H1 (cell line): ENCODE measurements at regions not wholly inside any gene's neighbourhood (a gene's known extent, or its start where the extent isn't known, plus 50 kb on each side); places are given as distances from the start of the nearest gene placed in this dataset.

Experiments
- EP300 ChIP-seq, 2 experiments: IDR thresholded peaks; 1 replicate in 1 of 2; 2 replicates in 1 of 2; pipeline ENCODE4 v1.6.1; 2011 to 2012; ENCODE audit warnings: low read depth in 2 of 2, low read length in 2 of 2, mild to moderate bottlenecking in 2 of 2, borderline replicate concordance in 1 of 2, inconsistent platforms in 1 of 2, moderate library complexity in 1 of 2
- EZH2 ChIP-seq: fragments of 200-600 bp; sonication (generic); IDR thresholded peaks from 2 replicates; pipeline ENCODE4 v1.7.1; 2012; ENCODE audit warnings: low read depth, mild to moderate bottlenecking, moderate library complexity, low read length, inconsistent platforms; ENCODE audit not compliant: severe bottlenecking
- HDAC2 ChIP-seq, 2 experiments: fragments of 300-600 bp in 1 of 2; sonication (generic) in 1 of 2; IDR thresholded peaks; 2 replicates each; pipeline ENCODE4 v1.6.1; 2011 to 2012; ENCODE audit warnings: low read depth in 2 of 2, low read length in 2 of 2, mild to moderate bottlenecking in 2 of 2, moderate library complexity in 2 of 2, borderline replicate concordance in 1 of 2, inconsistent platforms in 1 of 2
- HDAC6 ChIP-seq: IDR thresholded peaks from one replicate; pipeline ENCODE4 v1.7.1; 2012; ENCODE audit warnings: low read depth, mild to moderate bottlenecking, inconsistent platforms, low read length, moderate library complexity
- KDM1A ChIP-seq: fragments of 200-600, 300-600 bp; sonication (generic); IDR thresholded peaks from 2 replicates; pipeline ENCODE4 v1.7.1; 2016; ENCODE audit warnings: mild to moderate bottlenecking, low read length, borderline replicate concordance
- NRF1 ChIP-seq: IDR thresholded peaks from 2 replicates; pipeline ENCODE4 v1.6.1; 2011; ENCODE audit warnings: mild to moderate bottlenecking, low read depth, low read length, improper control_type of control experiment
- POLR2A ChIP-seq, 2 experiments: IDR thresholded peaks; 1 replicate in 1 of 2; 2 replicates in 1 of 2; pipeline ENCODE4 v1.6.1; 2011; ENCODE audit warnings: low read depth in 2 of 2, low read length in 2 of 2, mild to moderate bottlenecking in 2 of 2; ENCODE audit errors: control extremely low read depth in 1 of 2
- POLR2AphosphoS5 ChIP-seq: IDR thresholded peaks from 2 replicates; pipeline ENCODE4 v1.6.1; 2011; ENCODE audit warnings: low read depth, low read length
- RAD21 ChIP-seq, 2 experiments: IDR thresholded peaks in 1 of 2; conservative IDR thresholded peaks in 1 of 2; 2 replicates each; pipeline ENCODE4 v1.6.1; 2011; ENCODE audit warnings: low read depth in 2 of 2, low read length in 2 of 2, improper control_type of control experiment in 1 of 2, inconsistent platforms in 1 of 2, mild to moderate bottlenecking in 1 of 2, moderate library complexity in 1 of 2
- RXRA ChIP-seq: IDR thresholded peaks from 2 replicates; pipeline ENCODE4 v1.6.1; 2011; ENCODE audit warnings: low read depth, mild to moderate bottlenecking, low read length, moderate library complexity; ENCODE audit not compliant: insufficient read depth
- SP1 ChIP-seq: IDR thresholded peaks from 2 replicates; pipeline ENCODE4 v1.6.1; 2011; ENCODE audit warnings: low read depth, low read length
- TF ChIP-seq, protein P1 (sequence below), 3 experiments: IDR thresholded peaks; 1 replicate in 2 of 3; 2 replicates in 1 of 3; pipeline versions ENCODE4 v1.5.1 to v1.6.1; 2011; ENCODE audit warnings: low read length in 3 of 3, mild to moderate bottlenecking in 3 of 3, inconsistent platforms in 2 of 3, low read depth in 1 of 3, moderate library complexity in 1 of 3; ENCODE audit not compliant: insufficient read depth in 1 of 3; ENCODE audit errors: control extremely low read depth in 1 of 3
- TF ChIP-seq, protein P2 (sequence below): IDR thresholded peaks from 2 replicates; pipeline ENCODE4 v1.6.1; 2012; ENCODE audit warnings: inconsistent platforms

DNA sequence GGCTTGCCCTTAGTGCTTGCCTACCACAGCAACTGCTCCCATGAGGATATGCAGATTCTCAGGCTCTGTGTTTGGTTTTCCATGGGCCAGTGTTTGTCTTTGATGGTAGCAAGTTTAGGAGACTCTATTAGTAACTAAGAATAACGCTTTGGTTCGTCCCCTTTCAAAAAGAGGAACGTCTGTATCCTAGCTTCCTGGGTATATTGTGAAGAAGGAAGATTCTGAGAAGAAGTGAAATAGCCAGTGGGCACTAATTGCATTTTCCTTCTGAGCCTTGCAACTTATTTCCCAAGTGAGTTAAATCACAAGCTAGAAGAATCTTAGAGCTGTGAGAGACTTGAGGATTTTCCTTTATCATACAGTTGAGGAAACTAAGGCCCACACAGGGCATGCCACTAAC lies 376.8 kb downstream of the PIK3R1 start:
- TF ChIP-seq EP300 (IDR thresholded peaks at IDR 0.05; ENCODE audit: borderline replicate concordance in 1 of 2, low read depth in 2 of 2, low read length in 2 of 2) (no peak), RAD21 (IDR thresholded peaks at IDR 0.05 in 1 of 2, conservative IDR thresholded peaks at IDR 0.05 in 1 of 2; ENCODE audit: low read depth in 2 of 2, low read length in 2 of 2) (no peak), HDAC6 (no peak), EZH2 (no peak), SP1 (no peak), RXRA (no peak), POLR2A (IDR thresholded peaks at IDR 0.05; ENCODE audit: control extremely low read depth in 1 of 2, low read depth in 2 of 2, low read length in 2 of 2) (no peak), POLR2AphosphoS5 (no peak), NRF1 (no peak), HDAC2 (IDR thresholded peaks at IDR 0.05; ENCODE audit: borderline replicate concordance in 1 of 2, low read depth in 2 of 2, low read length in 2 of 2) (no peak), KDM1A (no peak)
- TF ChIP-seq, protein P1, sequence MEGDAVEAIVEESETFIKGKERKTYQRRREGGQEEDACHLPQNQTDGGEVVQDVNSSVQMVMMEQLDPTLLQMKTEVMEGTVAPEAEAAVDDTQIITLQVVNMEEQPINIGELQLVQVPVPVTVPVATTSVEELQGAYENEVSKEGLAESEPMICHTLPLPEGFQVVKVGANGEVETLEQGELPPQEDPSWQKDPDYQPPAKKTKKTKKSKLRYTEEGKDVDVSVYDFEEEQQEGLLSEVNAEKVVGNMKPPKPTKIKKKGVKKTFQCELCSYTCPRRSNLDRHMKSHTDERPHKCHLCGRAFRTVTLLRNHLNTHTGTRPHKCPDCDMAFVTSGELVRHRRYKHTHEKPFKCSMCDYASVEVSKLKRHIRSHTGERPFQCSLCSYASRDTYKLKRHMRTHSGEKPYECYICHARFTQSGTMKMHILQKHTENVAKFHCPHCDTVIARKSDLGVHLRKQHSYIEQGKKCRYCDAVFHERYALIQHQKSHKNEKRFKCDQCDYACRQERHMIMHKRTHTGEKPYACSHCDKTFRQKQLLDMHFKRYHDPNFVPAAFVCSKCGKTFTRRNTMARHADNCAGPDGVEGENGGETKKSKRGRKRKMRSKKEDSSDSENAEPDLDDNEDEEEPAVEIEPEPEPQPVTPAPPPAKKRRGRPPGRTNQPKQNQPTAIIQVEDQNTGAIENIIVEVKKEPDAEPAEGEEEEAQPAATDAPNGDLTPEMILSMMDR (IDR thresholded peaks at IDR 0.05; ENCODE audit: control extremely low read depth in 1 of 3, insufficient read depth in 1 of 3, low read depth in 1 of 3, low read length in 3 of 3) = no peak
- TF ChIP-seq, protein P2, sequence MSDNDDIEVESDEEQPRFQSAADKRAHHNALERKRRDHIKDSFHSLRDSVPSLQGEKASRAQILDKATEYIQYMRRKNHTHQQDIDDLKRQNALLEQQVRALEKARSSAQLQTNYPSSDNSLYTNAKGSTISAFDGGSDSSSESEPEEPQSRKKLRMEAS = no peak
